CD4-positive, alpha-beta T cell treated with Interleukin-2 at 100 ng/mL for 4 hours (primary cell): ENCODE measurements at regions not wholly inside any gene's neighbourhood (a gene's known extent, or its start where the extent isn't known, plus 50 kb on each side); places are given as distances from the start of the nearest gene placed in this dataset.
"Not testable (repeated sequence)": the region's sequence is repeated elsewhere in the genome, so short reads cannot be mapped to it uniquely, and the experiment has no call there.

Experiments used
- DNase-seq: peaks from one replicate; pipeline ENCODE4 v3.0.0-alpha.2; 2020; ENCODE audit warnings: low spot score

DNA sequence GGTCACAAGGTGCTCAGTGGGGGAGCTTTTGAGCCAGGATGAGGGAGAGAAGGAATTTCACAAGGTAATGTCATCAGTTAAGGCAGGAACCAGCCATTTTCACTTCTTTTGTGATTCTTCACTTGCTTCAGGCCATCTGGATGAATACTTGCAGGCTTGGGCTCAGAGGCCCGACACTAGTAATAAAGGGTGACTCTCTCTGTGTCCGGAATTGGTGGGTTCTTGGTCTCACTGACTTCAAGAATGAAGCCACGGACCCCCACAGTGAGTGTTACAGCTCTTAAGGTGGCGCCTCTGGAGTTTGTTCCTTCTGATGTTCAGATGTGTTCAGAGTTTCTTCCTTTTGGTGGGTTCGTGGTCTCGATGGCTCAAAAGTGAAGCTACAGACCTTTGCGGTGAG lies 131.8 kb upstream of the RXFP2 start:
- not testable (repeated sequence) for DNase-seq

DNA sequence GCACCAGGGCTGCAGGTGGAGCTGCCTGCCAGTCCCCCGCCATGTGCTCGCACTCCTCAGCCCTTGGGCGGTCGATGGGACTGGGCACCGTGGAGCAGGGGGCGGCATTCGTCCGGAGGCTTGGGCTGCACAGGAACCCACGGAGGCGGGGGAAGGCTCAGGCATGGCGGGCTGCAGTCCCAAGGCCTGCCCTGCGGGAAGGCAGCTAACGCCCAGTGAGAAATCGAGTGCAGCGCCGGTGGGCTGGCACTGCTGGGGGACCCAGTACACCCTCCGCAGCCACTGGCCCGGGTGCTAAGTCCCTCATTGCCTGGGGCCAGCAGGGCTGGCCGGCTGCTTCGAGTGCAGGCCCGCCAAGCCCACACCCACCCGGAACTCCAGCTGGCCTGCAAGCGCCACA lies 130.5 kb upstream of the RXFP2 start:
- DNase-seq, result not testable (repeated sequence)

DNA sequence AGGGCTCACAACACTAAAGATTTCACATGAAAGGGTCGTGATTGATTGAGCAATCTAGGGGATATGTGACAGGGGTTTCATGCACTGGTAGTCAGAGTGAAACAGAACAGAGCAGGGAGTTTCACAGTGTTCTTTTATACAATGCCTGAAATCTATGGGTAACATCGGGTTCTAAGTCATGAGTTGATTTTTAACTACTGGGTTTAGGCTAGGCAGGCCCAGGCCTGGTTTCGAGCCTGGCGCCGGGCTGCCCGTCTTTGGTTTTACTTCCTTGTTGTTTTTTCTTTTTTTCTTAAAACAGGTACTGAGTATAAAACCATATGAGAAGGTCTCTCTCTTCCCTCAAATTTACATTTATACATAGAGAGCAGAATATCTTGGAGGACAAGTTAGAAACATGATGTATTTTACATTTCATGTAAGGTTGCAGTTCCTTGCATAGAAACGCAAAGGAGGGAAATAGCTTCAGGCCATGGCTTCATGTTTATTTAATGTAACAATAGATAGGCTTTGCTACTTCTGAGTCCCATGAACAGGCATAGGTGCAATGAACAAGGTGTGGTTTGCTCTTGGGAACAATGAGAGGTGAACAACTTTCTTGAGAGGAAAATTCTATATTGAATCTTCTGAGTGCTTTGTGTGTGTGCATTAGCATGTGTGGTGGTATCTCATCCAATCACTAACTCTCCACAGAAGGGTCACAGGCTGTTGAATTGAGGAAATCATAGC lies 128.9 kb upstream of the RXFP2 start:
- no peak for DNase-seq

GRCh38 chr13:31611214-31611613 lies 128.1 kb upstream of the RXFP2 start:
- DNase-seq, result no peak

- DNase-seq, result no peak
These were observed 125.3 kb upstream of the RXFP2 start for GRCh38 chr13:31614073-31614472.

GRCh38 chr13:31614704-31615103 lies 124.6 kb upstream of the RXFP2 start:
- DNase-seq, result no peak

- DNase-seq, result no peak
These were observed 114.2 kb upstream of the RXFP2 start for GRCh38 chr13:31625115-31625514.

DNA sequence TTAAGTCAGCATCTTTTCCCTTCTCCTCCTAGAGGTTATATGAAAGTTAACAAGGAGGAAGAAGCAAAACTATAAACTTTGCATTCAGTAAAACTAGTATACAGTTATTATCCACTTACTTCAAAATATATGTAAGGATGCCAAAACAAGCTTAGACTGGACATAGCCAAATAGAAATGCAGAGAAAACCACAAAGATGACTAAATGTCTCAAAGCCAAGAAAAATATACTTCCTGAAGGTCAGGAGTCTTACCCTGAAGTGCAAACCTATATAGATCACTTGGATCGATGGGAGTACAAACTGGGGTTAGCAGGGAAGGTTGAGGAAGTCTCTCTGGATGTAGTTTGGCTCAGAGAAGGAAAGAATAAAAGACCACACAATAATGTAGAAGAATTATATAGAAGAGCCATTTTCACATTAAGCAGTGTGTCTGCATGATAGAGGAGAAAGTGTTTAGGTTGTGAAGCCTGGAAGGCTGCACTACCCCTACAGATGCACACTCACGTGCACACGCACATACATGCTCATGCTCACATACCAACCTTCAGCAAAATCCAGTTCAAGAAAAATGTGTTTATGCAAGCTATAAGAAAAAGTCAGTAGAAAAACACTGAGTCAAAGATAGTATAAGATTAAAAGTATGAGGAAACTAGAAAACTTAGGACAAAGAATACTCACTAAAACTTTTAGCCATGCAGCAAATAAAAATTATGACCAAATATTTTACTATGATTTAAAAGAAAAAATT lies 112.1 kb upstream of the RXFP2 start:
- no peak for DNase-seq

DNA sequence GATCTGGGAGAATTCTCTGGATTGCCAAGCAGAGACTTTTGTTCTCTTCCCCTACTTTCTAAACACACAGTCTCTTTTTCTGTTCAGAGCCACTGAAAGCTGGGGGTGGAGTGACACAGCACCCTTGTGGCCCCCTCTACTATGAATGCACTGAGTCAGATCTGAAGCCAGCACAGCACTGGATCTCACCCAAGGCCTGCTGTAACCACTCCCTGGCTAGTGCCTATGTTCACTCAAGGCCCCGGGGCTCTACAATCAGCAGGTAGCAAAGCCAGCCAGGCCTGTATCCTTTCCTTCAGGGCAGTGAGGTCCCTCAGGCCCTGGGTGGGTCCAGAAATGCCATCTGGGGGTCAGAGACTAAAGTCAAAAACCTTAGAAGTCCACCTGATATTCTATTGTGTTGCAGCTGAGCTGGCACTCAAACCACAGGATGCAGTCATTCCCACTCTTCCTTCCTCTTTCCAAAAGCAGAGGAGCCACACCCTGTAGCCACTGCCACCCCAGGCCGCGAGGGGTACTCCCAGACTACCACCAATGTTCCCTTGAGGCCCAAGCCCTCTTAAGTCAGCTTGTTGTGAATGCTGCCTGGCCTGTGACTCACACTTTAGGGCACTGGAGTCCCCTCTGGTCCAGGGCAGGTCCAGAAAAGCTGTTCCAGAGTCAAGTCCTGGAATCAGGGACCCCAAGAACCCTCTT lies 110.1 kb upstream of the RXFP2 start:
- no peak for DNase-seq

- DNase-seq, result no peak
These were observed 108.3 kb upstream of the RXFP2 start for GRCh38 chr13:31631071-31631470.

GRCh38 chr13:31631746-31632145 lies 107.6 kb upstream of the RXFP2 start:
- no peak for DNase-seq

GRCh38 chr13:31638577-31638976 lies 100.7 kb upstream of the RXFP2 start:
- DNase-seq, result no peak

- no peak for DNase-seq
These were observed 99.7 kb upstream of the RXFP2 start for GRCh38 chr13:31639443-31640163.

DNA sequence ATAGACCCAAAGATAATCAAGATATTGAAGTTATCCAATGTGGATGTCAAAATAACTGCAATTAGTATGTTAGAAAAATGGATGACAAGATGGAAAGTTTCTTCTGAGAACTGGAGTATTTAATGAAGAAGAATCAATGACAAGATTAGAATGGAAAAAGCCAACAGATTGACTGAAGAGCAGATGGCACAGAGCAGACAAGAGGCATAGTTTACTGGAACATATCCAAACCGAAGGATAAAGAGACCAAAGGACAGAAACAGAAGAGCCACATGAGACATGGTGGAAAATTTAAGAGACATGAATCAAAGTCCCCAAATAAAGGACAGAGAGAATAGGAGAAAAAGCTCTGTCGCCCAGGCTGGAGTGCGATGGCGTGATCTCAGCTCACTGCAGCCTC lies 89.6 kb upstream of the RXFP2 start:
- no peak for DNase-seq

DNA sequence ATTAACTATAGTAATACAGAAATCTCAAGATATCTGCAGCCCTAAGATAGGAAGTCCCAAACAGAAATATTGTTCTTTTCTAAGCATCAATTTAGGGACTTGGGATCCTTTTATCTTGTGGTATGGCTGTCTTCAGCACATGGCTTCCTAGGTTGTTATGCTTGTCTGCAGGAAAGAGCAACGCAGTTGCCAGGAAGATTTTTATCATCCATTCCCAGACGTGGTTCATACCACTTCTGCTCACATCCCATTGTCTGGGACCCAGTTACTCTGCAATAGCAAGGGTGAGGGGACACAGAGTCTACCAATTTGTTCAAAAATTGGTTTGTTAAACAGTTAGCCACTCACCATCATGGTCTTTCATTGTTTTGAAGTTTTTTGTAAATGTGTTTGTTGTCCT lies 85.6 kb upstream of the RXFP2 start:
- DNase-seq, result no peak

GRCh38 chr13:31663880-31664585 lies 75.3 kb upstream of the RXFP2 start:
- no peak for DNase-seq

DNA sequence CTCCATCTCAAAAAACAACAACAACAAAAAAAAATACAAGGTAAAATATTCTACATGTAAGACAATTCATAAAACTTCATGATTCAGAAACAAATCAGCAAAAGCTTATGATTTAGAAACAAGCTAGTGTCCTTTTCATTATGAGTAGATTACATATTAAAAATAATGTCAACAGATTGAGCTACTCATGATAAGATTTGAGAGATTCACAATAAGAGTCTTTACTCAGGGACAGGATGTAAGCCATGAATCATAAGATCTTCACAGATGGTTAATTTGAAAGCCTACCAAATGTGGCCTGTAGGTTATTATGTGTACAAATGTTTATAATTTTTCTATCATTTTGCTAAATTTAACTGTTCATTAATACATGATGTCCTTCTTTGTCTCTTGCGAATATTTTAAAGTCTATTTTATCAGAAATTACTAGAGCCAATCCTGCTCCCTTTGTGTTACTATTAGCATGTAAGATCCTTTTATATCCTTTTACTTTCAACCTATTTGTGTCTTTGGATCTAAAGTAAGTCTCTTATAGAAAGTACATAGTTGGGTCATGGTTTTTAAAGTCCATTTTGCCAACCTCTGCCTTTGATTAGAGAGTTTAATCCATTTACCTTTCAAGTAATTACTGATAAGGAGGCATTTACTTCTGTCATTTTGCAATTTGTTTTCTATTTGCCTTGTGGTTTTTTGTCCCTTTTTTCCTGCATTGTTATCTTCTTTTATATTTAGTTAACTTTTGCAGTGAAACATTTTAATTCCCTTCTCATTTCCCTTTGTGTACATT lies 68.3 kb upstream of the RXFP2 start:
- no peak for DNase-seq

DNA sequence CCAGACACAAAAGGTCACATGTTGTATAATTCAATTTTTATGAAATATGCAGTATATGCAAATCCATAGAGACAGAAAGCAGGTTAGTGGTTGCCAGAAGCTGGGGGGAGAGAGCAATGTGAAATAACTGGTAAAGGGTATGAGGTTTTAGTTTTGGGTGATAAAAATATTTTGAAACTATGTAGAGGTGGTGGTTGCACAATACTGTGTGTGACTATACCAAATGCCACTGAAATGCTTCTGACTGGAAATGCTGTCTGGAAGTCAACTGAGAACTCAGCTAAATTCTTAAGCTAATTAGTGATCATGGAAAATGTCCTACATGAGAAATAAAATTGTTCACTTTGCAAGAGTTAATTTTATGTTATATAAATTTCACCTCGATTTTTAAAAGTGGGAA lies 65.3 kb upstream of the RXFP2 start:
- no peak for DNase-seq

DNA sequence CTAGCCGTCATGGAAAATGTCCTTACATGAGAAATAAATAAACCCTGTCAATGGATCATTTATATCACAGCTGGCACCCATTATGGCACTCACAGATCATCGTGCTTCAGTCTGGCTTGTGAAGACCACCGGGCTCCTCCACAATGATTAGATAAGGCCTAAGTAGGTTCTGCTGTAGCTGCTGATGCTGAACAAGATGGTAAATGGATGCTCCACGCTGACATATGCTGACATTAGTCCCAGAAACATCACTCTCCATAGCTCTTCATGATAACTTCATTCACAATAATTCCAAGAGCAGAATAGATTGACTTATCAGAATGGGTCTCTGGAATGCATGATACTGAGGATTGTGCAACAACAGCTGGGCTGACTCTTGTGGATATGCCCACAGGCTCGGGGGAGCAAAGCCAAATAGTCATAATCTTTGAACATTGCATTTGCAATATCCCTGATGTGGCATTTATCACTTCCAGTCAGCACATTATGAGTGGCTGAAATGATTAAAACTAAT lies 63.8 kb upstream of the RXFP2 start:
- DNase-seq, result no peak

- DNase-seq, result no peak
These were observed 58.2 kb upstream of the RXFP2 start for GRCh38 chr13:31681133-31681532.

GRCh38 chr13:31684466-31684865 lies 54.9 kb upstream of the RXFP2 start:
- no peak for DNase-seq
